ENCODE measurements at regions not wholly inside any gene's neighbourhood (a gene's known extent, or its start where the extent isn't known, plus 50 kb on each side); places are given as distances from the start of the nearest gene placed in this dataset.

DNA sequence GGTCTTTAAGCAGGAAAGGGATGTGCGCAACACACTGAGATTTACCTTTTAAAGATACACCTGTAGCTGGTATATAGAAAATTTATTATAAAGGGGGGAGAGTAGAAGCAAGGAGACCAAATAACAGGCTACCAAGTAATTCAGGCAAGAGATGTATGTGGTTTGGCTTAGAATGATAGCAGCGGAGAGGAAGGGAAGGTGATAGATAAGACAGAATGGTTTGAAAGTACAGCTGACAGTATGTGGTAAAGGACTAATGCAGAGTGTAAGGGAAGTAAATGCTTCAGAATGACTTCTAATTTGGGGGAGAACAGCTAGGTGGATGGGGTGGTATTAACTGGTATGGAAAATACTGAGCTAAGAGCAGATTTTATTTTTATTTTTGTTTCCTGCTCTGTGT lies 308.9 kb downstream of the ANTXR2 start:
- Histone ChIP-seq H3K27me3 (replicated peaks; ENCODE audit: insufficient read depth, low read depth, low read length, poor library complexity) (no peaks in the 10 kb centered on the region), H3K27ac (ENCODE audit: low read depth, low read length, poor library complexity, severe bottlenecking) (no peak overlapping the region), H3K36me3 (ENCODE audit: insufficient read depth, low read length, poor library complexity, severe bottlenecking) (no peaks in the 10 kb centered on the region), H3K9me3 (ENCODE audit: low read depth, low read length, poor library complexity, severe bottlenecking) (no peaks in the 10 kb centered on the region), H3K4me3 (ENCODE audit: low read depth, low read length, poor library complexity, severe bottlenecking) (no peak overlapping the region), H3K4me1 (ENCODE audit: insufficient read depth, low read length, poor library complexity, severe bottlenecking) (no peaks in the 10 kb centered on the region)
- TF ChIP-seq, protein P1, sequence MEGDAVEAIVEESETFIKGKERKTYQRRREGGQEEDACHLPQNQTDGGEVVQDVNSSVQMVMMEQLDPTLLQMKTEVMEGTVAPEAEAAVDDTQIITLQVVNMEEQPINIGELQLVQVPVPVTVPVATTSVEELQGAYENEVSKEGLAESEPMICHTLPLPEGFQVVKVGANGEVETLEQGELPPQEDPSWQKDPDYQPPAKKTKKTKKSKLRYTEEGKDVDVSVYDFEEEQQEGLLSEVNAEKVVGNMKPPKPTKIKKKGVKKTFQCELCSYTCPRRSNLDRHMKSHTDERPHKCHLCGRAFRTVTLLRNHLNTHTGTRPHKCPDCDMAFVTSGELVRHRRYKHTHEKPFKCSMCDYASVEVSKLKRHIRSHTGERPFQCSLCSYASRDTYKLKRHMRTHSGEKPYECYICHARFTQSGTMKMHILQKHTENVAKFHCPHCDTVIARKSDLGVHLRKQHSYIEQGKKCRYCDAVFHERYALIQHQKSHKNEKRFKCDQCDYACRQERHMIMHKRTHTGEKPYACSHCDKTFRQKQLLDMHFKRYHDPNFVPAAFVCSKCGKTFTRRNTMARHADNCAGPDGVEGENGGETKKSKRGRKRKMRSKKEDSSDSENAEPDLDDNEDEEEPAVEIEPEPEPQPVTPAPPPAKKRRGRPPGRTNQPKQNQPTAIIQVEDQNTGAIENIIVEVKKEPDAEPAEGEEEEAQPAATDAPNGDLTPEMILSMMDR (conservative IDR thresholded peaks at IDR 0.05; ENCODE audit: low read depth, low read length), result no peak
- TF ChIP-seq EZH2 (IDR thresholded peaks at IDR 0.05; ENCODE audit: borderline replicate concordance, low read depth, low read length, poor library complexity, severe bottlenecking), result no peak
- intact Hi-C loops (cut with micrococcal nuclease; ENCODE audit: unreplicated experiment), result no loop called here
- DNase-seq (ENCODE audit: low spot score), result no peak
- ChIA-PET CTCF (no interaction called here), POLR2A (ENCODE audit: low non-redundant PET) (no interaction called here)
- no TSS peak for BruUV-seq (replicated peaks)

DNA sequence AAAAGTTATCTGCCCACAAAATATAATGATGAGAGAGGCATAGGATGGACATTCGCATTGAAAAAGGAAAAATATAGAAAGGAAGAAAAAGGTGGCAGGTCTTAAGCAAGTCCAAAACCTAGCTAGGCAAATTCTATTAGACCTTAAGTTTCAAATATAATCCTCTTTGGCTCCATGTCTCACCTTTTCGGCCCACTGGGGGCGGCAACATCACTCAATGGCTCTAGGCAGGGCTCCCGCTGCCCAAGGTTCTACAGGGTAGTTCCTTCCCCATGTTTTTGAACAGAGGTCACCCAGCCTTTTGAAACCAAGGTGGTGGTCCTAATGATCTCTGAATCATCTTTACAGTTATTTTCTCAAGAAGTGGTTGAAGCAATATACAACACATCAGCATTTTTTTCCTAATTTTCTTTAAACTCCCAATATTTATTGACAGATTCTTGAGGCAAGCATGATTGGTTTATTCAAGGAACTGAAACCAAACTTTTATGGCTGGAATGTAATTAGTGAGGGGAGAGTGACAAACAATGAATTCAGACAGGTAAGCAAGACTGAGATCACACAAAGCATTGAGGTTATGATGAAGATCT lies 309.4 kb downstream of the ANTXR2 start:
- Histone ChIP-seq H3K27ac (ENCODE audit: low read depth, low read length, poor library complexity, severe bottlenecking) (no peak overlapping the region), H3K9me3 (ENCODE audit: low read depth, low read length, poor library complexity, severe bottlenecking) (no peaks in the 10 kb centered on the region), H3K4me3 (ENCODE audit: low read depth, low read length, poor library complexity, severe bottlenecking) (no peak overlapping the region), H3K27me3 (replicated peaks; ENCODE audit: insufficient read depth, low read depth, low read length, poor library complexity) (no peaks in the 10 kb centered on the region), H3K4me1 (ENCODE audit: insufficient read depth, low read length, poor library complexity, severe bottlenecking) (no peaks in the 10 kb centered on the region), H3K36me3 (ENCODE audit: insufficient read depth, low read length, poor library complexity, severe bottlenecking) (no peaks in the 10 kb centered on the region)
- CTCF ChIA-PET, result no interaction called here
- TF ChIP-seq, protein P1 (conservative IDR thresholded peaks at IDR 0.05; ENCODE audit: low read depth, low read length), result no peak
- no peak for TF ChIP-seq EZH2 (IDR thresholded peaks at IDR 0.05; ENCODE audit: borderline replicate concordance, low read depth, low read length, poor library complexity, severe bottlenecking)
- intact Hi-C loops (cut with micrococcal nuclease; ENCODE audit: unreplicated experiment), result no loop called here
- BruUV-seq (replicated peaks), result no TSS peak
- no peak for DNase-seq (ENCODE audit: low spot score)
- POLR2A ChIA-PET (ENCODE audit: low non-redundant PET), result no interaction called here

DNA sequence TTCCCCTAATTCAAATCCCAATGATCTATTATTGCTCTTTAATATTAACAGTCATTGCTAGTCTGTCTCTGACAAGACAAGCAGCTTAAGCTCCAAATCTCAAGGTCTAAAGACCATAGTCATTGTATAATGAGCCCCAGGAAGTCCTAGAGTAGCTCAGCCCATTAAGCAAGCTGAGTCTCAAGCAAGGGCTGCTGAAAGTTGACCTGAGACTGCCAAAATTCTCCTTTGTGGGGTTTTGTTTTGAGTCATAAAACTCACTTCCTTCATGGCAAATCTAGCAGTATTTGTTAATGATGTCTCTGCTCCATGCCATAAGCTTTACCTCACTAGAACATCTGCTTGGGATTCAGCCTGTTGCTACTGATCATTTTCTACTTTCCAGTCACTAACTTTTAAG lies 313.2 kb downstream of the ANTXR2 start:
- ChIA-PET POLR2A (ENCODE audit: low non-redundant PET) (no interaction called here), CTCF (no interaction called here)
- DNase-seq (ENCODE audit: low spot score), result no peak
- no peaks in the 10 kb centered on the region for H3K36me3 ChIP-seq (ENCODE audit: insufficient read depth, low read length, poor library complexity, severe bottlenecking)
- no peak for TF ChIP-seq EZH2 (IDR thresholded peaks at IDR 0.05; ENCODE audit: borderline replicate concordance, low read depth, low read length, poor library complexity, severe bottlenecking)
- TF ChIP-seq, protein P1 (conservative IDR thresholded peaks at IDR 0.05; ENCODE audit: low read depth, low read length), result no peak
- H3K9me3 ChIP-seq (ENCODE audit: low read depth, low read length, poor library complexity, severe bottlenecking), result no peaks in the 10 kb centered on the region
- no TSS peak for BruUV-seq (replicated peaks)
- H3K27me3 ChIP-seq (replicated peaks; ENCODE audit: insufficient read depth, low read depth, low read length, poor library complexity), result no peaks in the 10 kb centered on the region
- no peaks in the 10 kb centered on the region for H3K4me1 ChIP-seq (ENCODE audit: insufficient read depth, low read length, poor library complexity, severe bottlenecking)
- intact Hi-C loops (cut with micrococcal nuclease; ENCODE audit: unreplicated experiment), result no loop called here
- H3K27ac ChIP-seq (ENCODE audit: low read depth, low read length, poor library complexity, severe bottlenecking), result no peak overlapping the region
- no peak overlapping the region for H3K4me3 ChIP-seq (ENCODE audit: low read depth, low read length, poor library complexity, severe bottlenecking)

Data from A673 (cell line).